Nephron progenitor cell (in vitro differentiated cells): ENCODE measurements at regions not wholly inside any gene's neighbourhood (a gene's known extent, or its start where the extent isn't known, plus 50 kb on each side); places are given as distances from the start of the nearest gene placed in this dataset.

ENCODE experiments used
- DNase-seq: peaks from one replicate; pipeline ENCODE4 v3.0.0; 2021
- H3K27ac Mint-ChIP-seq: 2 replicates; pipeline ENCODE4 v1.8.0; 2021; ENCODE audit warnings: mild to moderate bottlenecking, moderate library complexity, mixed read lengths
- H3K27me3 Mint-ChIP-seq: 2 replicates; pipeline ENCODE4 v1.8.0; 2021; ENCODE audit warnings: mild to moderate bottlenecking, low read depth, mixed read lengths; ENCODE audit not compliant: poor library complexity
- H3K36me3 Mint-ChIP-seq: 2 replicates; pipeline ENCODE4 v1.8.0; 2021; ENCODE audit warnings: low read depth, mixed read lengths
- H3K4me1 Mint-ChIP-seq: 2 replicates; pipeline ENCODE4 v1.8.0; 2021; ENCODE audit warnings: mixed read lengths
- H3K4me3 Mint-ChIP-seq: 2 replicates; pipeline ENCODE4 v1.8.0; 2021; ENCODE audit warnings: mild to moderate bottlenecking, moderate library complexity, mixed read lengths
- H3K9me3 Mint-ChIP-seq: 2 replicates; pipeline ENCODE4 v1.8.0; 2021; ENCODE audit warnings: mild to moderate bottlenecking, moderate library complexity, mixed read lengths
- CTCF ChIP-seq: fragments of 200-600 bp; sonication (generic); IDR thresholded peaks from 2 replicates; pipeline ENCODE4 v1.5.0; 2021; ENCODE audit warnings: antibody characterized with exemption

GRCh38 chr16:73302942-73303341 lies 255.0 kb upstream of the ZFHX3 start:
- no peak overlapping the region for H3K27ac Mint-ChIP-seq
- H3K4me1 Mint-ChIP-seq = peaks cover 48% of the 10 kb centered on the region

GRCh38 chr16:73301984-73302383 lies 254.1 kb upstream of the ZFHX3 start:
- peaks cover 21% of the 10 kb centered on the region for H3K27me3 Mint-ChIP-seq
- no peaks in the 10 kb centered on the region for H3K9me3 Mint-ChIP-seq
- no peak for DNase-seq
- peaks cover 48% of the 10 kb centered on the region for H3K4me1 Mint-ChIP-seq
- TF ChIP-seq CTCF = no peak
- H3K27ac Mint-ChIP-seq = no peak overlapping the region
- H3K36me3 Mint-ChIP-seq = no peaks in the 10 kb centered on the region
- H3K4me3 Mint-ChIP-seq = no peak overlapping the region

More at GRCh38 chr16:73302942-73303341, 255.0 kb upstream of the ZFHX3 start:
- TF ChIP-seq CTCF = no peak
- Mint-ChIP-seq H3K36me3 (no peaks in the 10 kb centered on the region), H3K9me3 (no peaks in the 10 kb centered on the region), H3K4me3 (no peak overlapping the region), H3K27me3 (peaks cover 21% of the 10 kb centered on the region)
- DNase-seq = no peak

GRCh38 chr16:73299346-73299745 lies 251.4 kb upstream of the ZFHX3 start:
- H3K4me1 Mint-ChIP-seq = peaks cover 37% of the 10 kb centered on the region
- H3K27ac Mint-ChIP-seq = peak overlapping the region; percentile 19
- no peaks in the 10 kb centered on the region for H3K36me3 Mint-ChIP-seq
- H3K9me3 Mint-ChIP-seq = no peaks in the 10 kb centered on the region
- DNase-seq = no peak
- no peak for TF ChIP-seq CTCF
- no peak overlapping the region for H3K4me3 Mint-ChIP-seq
- peaks cover 25% of the 10 kb centered on the region for H3K27me3 Mint-ChIP-seq

GRCh38 chr16:73298562-73298961 lies 250.6 kb upstream of the ZFHX3 start:
- Mint-ChIP-seq H3K27ac (peak overlapping the region; percentile 76), H3K4me1 (peaks cover 29% of the 10 kb centered on the region), H3K36me3 (no peaks in the 10 kb centered on the region), H3K27me3 (peaks cover 27% of the 10 kb centered on the region), H3K9me3 (no peaks in the 10 kb centered on the region), H3K4me3 (no peak overlapping the region)
- TF ChIP-seq CTCF = no peak
- DNase-seq = no peak

GRCh38 chr16:73290258-73290657 lies 242.3 kb upstream of the ZFHX3 start:
- no peak for TF ChIP-seq CTCF
- Mint-ChIP-seq H3K4me3 (no peak overlapping the region), H3K36me3 (no peaks in the 10 kb centered on the region), H3K9me3 (peaks cover 4% of the 10 kb centered on the region), H3K4me1 (no peaks in the 10 kb centered on the region), H3K27me3 (peaks cover 30% of the 10 kb centered on the region), H3K27ac (no peak overlapping the region)
- no peak for DNase-seq

GRCh38 chr16:73289232-73289631 lies 241.3 kb upstream of the ZFHX3 start:
- Mint-ChIP-seq H3K36me3 (no peaks in the 10 kb centered on the region), H3K9me3 (peaks cover 4% of the 10 kb centered on the region), H3K27me3 (peaks cover 30% of the 10 kb centered on the region), H3K27ac (peak overlapping the region; percentile 33), H3K4me1 (no peaks in the 10 kb centered on the region), H3K4me3 (no peak overlapping the region)
- TF ChIP-seq CTCF = no peak
- DNase-seq = no peak
